GM06990 (cell line): ENCODE measurements at regions not wholly inside any gene's neighbourhood (a gene's known extent, or its start where the extent isn't known, plus 50 kb on each side); places are given as distances from the start of the nearest gene placed in this dataset.

Experiments
- DNase-seq: peaks from one replicate; pipeline ENCODE4 v3.0.0-alpha.2; 2011; ENCODE audit not compliant: insufficient read length; ENCODE audit errors: extremely low read depth
- H3K27me3 ChIP-seq: replicated peaks from 2 replicates; pipeline ENCODE4 v1.6.0; 2011; ENCODE audit warnings: low read length; ENCODE audit not compliant: control insufficient read depth, insufficient read depth
- H3K36me3 ChIP-seq: 2 replicates; pipeline ENCODE4 v1.5.1; 2011; ENCODE audit warnings: low read length; ENCODE audit not compliant: control insufficient read depth, insufficient read depth
- H3K4me3 ChIP-seq: replicated peaks from 2 replicates; pipeline ENCODE4 v1.5.1; 2011; ENCODE audit warnings: low read depth, mild to moderate bottlenecking, control low read depth, low read length
- TF ChIP-seq, protein P1 (sequence below): IDR thresholded peaks from 2 replicates; pipeline ENCODE4 v1.5.1; 2011; ENCODE audit warnings: low read length, control low read depth, mild to moderate bottlenecking, inconsistent platforms; ENCODE audit not compliant: insufficient read depth, poor library complexity, severe bottlenecking

DNA sequence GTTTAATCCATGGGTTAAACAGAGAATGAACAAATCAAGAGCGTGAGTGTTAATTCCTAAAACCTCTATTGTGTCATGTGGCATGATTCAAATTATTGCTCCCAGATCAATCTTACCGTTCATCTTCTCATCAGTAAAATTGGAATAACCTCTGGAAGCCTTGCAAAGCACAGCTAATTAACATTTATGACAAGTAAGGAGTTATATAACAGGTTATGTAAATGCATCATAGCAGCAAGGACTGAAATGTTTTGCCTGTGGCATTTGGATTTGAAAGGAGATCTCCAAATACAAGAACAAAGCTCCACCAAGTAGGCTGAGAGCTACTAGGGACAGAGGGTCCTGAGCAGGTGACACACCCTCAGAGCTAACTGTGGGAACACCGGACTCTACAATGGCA is 502.9 kb upstream of the CELF2 start:
- no peak overlapping the region for H3K4me3 ChIP-seq
- H3K36me3 ChIP-seq = no peaks in the 10 kb centered on the region
- TF ChIP-seq, protein P1, sequence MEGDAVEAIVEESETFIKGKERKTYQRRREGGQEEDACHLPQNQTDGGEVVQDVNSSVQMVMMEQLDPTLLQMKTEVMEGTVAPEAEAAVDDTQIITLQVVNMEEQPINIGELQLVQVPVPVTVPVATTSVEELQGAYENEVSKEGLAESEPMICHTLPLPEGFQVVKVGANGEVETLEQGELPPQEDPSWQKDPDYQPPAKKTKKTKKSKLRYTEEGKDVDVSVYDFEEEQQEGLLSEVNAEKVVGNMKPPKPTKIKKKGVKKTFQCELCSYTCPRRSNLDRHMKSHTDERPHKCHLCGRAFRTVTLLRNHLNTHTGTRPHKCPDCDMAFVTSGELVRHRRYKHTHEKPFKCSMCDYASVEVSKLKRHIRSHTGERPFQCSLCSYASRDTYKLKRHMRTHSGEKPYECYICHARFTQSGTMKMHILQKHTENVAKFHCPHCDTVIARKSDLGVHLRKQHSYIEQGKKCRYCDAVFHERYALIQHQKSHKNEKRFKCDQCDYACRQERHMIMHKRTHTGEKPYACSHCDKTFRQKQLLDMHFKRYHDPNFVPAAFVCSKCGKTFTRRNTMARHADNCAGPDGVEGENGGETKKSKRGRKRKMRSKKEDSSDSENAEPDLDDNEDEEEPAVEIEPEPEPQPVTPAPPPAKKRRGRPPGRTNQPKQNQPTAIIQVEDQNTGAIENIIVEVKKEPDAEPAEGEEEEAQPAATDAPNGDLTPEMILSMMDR = no peak
- H3K27me3 ChIP-seq = no peaks in the 10 kb centered on the region
- DNase-seq = no peak

DNA sequence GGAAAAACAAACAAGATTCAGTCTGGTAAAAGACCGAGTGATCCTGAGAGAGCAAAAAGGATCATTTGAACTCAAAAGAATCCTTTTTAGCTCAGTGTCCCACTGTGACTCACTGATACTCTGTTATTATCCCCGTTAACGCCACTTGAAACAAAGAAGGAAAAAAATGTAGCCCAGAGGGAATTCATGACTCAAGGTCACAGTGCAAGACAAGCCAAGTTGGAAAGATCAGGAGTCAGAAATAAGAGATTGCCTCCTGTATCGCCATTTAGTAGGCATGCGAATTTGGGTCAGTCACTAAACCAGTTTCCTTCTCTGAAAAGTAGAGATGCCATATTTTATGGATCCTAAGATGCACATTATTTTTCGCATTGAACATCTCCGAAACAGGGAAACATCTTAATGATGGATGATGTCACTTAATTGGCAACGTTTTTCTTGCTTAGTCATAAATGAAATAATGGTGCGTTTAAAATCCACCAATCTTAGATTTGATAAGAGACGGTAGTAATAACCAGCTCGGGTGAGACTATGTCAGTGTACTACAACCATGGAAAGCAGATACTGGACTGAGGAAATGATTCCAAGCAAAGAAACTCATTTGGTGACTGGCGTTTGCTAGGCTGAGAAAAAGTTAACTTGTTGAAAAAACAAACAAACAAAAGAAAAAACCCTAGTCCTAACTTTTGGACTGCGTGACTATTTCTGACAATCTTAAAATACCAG is 502.0 kb upstream of the CELF2 start:
- Histone ChIP-seq H3K27me3 (no peaks in the 10 kb centered on the region), H3K4me3 (no peak overlapping the region), H3K36me3 (no peaks in the 10 kb centered on the region)
- TF ChIP-seq, protein P1 = no peak
- DNase-seq = no peak

DNA sequence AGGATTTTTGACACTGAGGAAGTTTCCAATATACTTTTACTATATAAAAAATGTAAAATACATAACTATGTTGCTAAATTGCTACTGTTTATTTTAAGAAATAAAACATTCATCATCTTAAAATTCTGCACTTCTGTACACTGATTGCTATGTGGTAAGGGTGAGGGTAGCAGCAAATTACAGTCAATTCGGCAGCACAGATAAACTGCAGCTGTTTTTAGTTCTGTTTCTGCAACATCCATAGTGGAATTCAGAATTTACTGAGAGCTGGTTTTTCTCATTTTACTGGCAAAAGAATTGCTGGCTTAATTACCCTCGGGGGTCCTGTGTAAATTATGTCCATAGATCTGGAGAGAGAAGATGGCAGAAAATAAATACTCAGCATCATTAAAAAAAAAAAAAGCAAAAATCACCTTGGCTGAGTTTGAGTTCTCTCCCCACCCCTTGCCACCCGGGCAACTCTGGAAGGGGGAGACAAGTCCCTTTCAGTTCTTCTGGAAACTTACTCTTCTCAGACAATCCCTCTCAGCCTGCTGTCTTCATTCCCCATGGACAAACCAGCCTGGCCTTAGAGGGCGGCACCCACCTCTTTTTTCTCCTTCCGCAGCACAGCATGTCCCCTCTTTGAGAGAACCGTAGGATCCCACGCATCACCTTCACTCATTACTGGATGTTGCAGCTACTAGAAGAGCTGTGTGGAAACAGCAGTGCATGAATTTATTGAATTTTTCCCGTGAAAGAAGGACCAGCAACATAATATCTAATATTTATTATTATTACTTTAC is 501.1 kb upstream of the CELF2 start:
- no peak for DNase-seq
- H3K4me3 ChIP-seq = no peak overlapping the region
- H3K27me3 ChIP-seq = no peaks in the 10 kb centered on the region
- H3K36me3 ChIP-seq = no peaks in the 10 kb centered on the region
- TF ChIP-seq, protein P1 = no peak

DNA sequence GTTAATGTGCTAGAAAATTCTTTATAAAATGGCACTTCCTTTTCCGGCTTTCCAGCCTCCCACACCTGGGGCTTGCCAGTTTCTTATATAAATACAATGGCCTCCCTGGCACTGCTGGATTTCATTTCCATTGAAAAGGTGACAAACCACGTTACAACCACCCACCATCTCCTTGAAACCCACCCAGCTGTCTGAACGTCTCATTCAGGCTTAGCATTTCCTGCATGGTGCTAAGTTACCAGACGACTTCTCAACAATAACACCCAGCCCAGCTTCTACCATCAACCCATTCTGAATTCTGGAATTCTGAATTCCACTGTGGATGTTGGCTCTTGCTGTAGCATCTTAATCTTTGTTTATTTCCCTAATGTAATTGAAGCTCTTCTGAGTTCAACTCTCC is 499.8 kb upstream of the CELF2 start:
- TF ChIP-seq, protein P1 = no peak
- DNase-seq = no peak
- Histone ChIP-seq H3K27me3 (no peaks in the 10 kb centered on the region), H3K4me3 (no peak overlapping the region), H3K36me3 (no peaks in the 10 kb centered on the region)

DNA sequence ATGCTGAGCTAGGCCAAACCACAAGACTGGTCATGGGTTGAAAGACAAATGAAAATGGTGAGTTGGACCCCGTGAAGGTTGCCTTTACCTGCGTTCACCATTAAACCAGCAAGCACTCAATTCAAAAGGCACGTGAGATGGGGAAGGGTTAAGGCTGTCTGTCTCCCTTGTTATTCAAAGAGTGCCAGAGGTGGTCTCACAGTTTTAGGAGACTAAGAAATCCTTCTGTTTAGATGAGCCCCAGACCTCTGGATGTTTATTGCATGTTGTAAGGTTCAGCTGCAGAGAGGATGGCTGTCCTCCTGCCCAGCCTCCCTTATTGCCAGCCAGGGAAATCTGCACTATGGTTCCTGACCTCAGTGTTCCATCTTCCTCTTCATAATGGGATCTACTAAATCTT is 498.0 kb upstream of the CELF2 start:
- Histone ChIP-seq H3K4me3 (no peak overlapping the region), H3K36me3 (no peaks in the 10 kb centered on the region), H3K27me3 (no peaks in the 10 kb centered on the region)
- TF ChIP-seq, protein P1 = no peak
- no peak for DNase-seq
